K562 (cell line): ENCODE measurements at regions not wholly inside any gene's neighbourhood (a gene's known extent, or its start where the extent isn't known, plus 50 kb on each side); places are given as distances from the start of the nearest gene placed in this dataset.

ENCODE experiments used
- ATAC-seq: fragments of 200-7000 bp; cut with Tn5 transposase; 3 replicates; pipeline ENCODE4 v1.9.1; 2020; ENCODE audit warnings: moderate library complexity
- BruUV-seq: library from RNA; stranded (reverse); fragments of 400-500 nt; replicated peaks from 2 replicates; lab custom pipeline; 2021; lab: Mats Ljungman, UMichigan
- CTCF ChIA-PET: fragments of 300-600 bp; formaldehyde crosslinking; extraction: SDS; loops from one replicate; lab custom pipeline; 2021; ENCODE audit warnings: low intra/inter-chr PET ratio; lab: Yijun Ruan, JAX
- POLR2A ChIA-PET: fragments of 300-600, 350-650 bp; sonication (Branson Sonifier 250); formaldehyde crosslinking; extraction: SDS; loops from one replicate; lab custom pipeline; 2021; ENCODE audit warnings: antibody characterized with exemption, inconsistent platforms; lab: Yijun Ruan, JAX
- DNase-seq, 4 experiments: peaks; one replicate each; pipeline versions ENCODE4 v3.0.0 to v3.0.0-alpha.2; 2011 to 2018; ENCODE audit warnings: low spot score in 3 of 4, mixed read lengths in 3 of 4; ENCODE audit errors: extremely low read depth in 1 of 4
- FAIRE-seq: peaks from 2 replicates; lab custom pipeline; 2011; peaks lifted over from hg19 to GRCh38; lab: Jason Lieb, UNC
- H2AFZ ChIP-seq: 2 replicates; pipeline ENCODE4 v1.6.0; 2011; ENCODE audit warnings: low read depth, low read length, control low read depth, inconsistent platforms
- H3K27ac ChIP-seq: fragments of 200-600 bp; 3 replicates; pipeline ENCODE4 v1.8.0; 2011; ENCODE audit warnings: low read depth, mild to moderate bottlenecking, control low read depth, inconsistent platforms, low read length, moderate library complexity, mixed read lengths; ENCODE audit errors: extremely low read depth
- H3K27me3 ChIP-seq, 2 experiments: fragments of 300-600 bp in 1 of 2; 2 replicates in 1 of 2; 3 replicates in 1 of 2; pipeline versions ENCODE4 v1.6.0 to v1.8.0; 2011; ENCODE audit warnings: inconsistent platforms in 2 of 2, low read length in 2 of 2, mild to moderate bottlenecking in 1 of 2, mixed read lengths in 1 of 2, moderate library complexity in 1 of 2; ENCODE audit not compliant: control insufficient read depth in 2 of 2, insufficient read depth in 2 of 2
- H3K36me3 ChIP-seq: fragments of 300-600 bp; 3 replicates; pipeline ENCODE4 v1.8.0; 2011; ENCODE audit warnings: mild to moderate bottlenecking, low read length, inconsistent platforms; ENCODE audit not compliant: control insufficient read depth, insufficient read depth
- H3K4me1 ChIP-seq, 2 experiments: fragments of 200-600 bp in 1 of 2; replicated peaks in 1 of 2; 2 replicates in 1 of 2; 3 replicates in 1 of 2; pipeline versions ENCODE4 v1.5.1 to v1.8.0; 2011; ENCODE audit warnings: inconsistent platforms in 2 of 2, low read length in 2 of 2, mild to moderate bottlenecking in 1 of 2, mixed read lengths in 1 of 2, moderate library complexity in 1 of 2; ENCODE audit not compliant: control insufficient read depth in 2 of 2, insufficient read depth in 2 of 2
- H3K4me2 ChIP-seq: 2 replicates; pipeline ENCODE4 v1.6.1; 2011; ENCODE audit warnings: low read length, control low read depth, inconsistent platforms, mixed read lengths; ENCODE audit not compliant: insufficient read depth
- H3K4me3 ChIP-seq: fragments of 200-600 bp; sonication (generic), shearing (Covaris generic); 2 replicates; pipeline ENCODE4 v1.5.1; 2016; ENCODE audit warnings: control low read depth, inconsistent platforms
- H3K79me2 ChIP-seq: fragments of 200-600 bp; 3 replicates; pipeline ENCODE4 v1.8.0; 2011; ENCODE audit warnings: low read length, inconsistent platforms; ENCODE audit not compliant: control insufficient read depth, insufficient read depth
- H3K9ac ChIP-seq, 2 experiments: 2 replicates each; pipeline versions ENCODE4 v1.6.0 to v1.6.1; 2011; ENCODE audit warnings: low read depth in 2 of 2, low read length in 2 of 2, control low read depth in 1 of 2, inconsistent platforms in 1 of 2, mild to moderate bottlenecking in 1 of 2, mixed read lengths in 1 of 2; ENCODE audit not compliant: insufficient read depth in 1 of 2
- H3K9me1 ChIP-seq: one replicate; pipeline ENCODE4 v1.6.0; 2011; ENCODE audit warnings: inconsistent platforms, mild to moderate bottlenecking, low read length, moderate library complexity; ENCODE audit not compliant: control insufficient read depth, insufficient read depth
- H3K9me3 ChIP-seq: replicated peaks from 2 replicates; pipeline ENCODE4 v1.5.1; 2011; ENCODE audit warnings: low read depth, low read length, inconsistent platforms; ENCODE audit not compliant: control insufficient read depth, insufficient read depth
- H4K20me1 ChIP-seq: replicated peaks from 2 replicates; pipeline ENCODE4 v1.6.1; 2011; ENCODE audit warnings: low read length, inconsistent platforms, mixed read lengths; ENCODE audit not compliant: control insufficient read depth, insufficient read depth
- ARID3B ChIP-seq: fragments of 250-450 bp; sonication (Bioruptor Pico); IDR thresholded peaks from 2 replicates; pipeline ENCODE4 v1.4.0; 2020; ENCODE audit warnings: borderline replicate concordance
- ARNT ChIP-seq, 2 experiments: fragments of 450-650 bp; IDR thresholded peaks; 2 replicates each; pipeline ENCODE4 v1.6.1; 2016; ENCODE audit warnings: mild to moderate bottlenecking in 1 of 2
- CBFB ChIP-seq: sonication (generic); formaldehyde crosslinking; IDR thresholded peaks from 2 replicates; pipeline ENCODE4 v1.4.0; 2020; ENCODE audit warnings: mild to moderate bottlenecking, missing genetic modification reagents
- ELK1 ChIP-seq: sonication (generic); formaldehyde crosslinking; IDR thresholded peaks from 2 replicates; pipeline ENCODE4 v1.8.1; 2022; ENCODE audit warnings: missing genetic modification reagents
- MTA2 ChIP-seq: fragments of 450-650 bp; IDR thresholded peaks from 2 replicates; pipeline ENCODE4 v1.6.1; 2016; ENCODE audit warnings: low read depth
- RAD51 ChIP-seq: fragments of 450-650 bp; IDR thresholded peaks from 2 replicates; pipeline ENCODE4 v1.7.1; 2016; ENCODE audit warnings: low read depth, mild to moderate bottlenecking, borderline replicate concordance
- SOX6 ChIP-seq: fragments of 450-650 bp; IDR thresholded peaks from 2 replicates; pipeline ENCODE4 v1.6.1; 2014; ENCODE audit warnings: mild to moderate bottlenecking
- SRSF7 ChIP-seq: fragments of 200-400 bp; formaldehyde crosslinking; optimal IDR thresholded peaks from 2 replicates; pipeline ENCODE3; 2017; ENCODE audit warnings: mild to moderate bottlenecking, low read depth, low read length
- TBP ChIP-seq: optimal IDR thresholded peaks from 2 replicates; pipeline ENCODE3; 2011; ENCODE audit warnings: low read depth, low read length, improper control_type of control experiment
- TCF7 ChIP-seq: sonication (generic); IDR thresholded peaks from 2 replicates; pipeline ENCODE4 v1.6.1; 2016; ENCODE audit warnings: antibody characterized with exemption, borderline replicate concordance
- UBTF ChIP-seq, 2 experiments: IDR thresholded peaks; 2 replicates each; pipeline ENCODE4 v1.6.1; 2012; ENCODE audit warnings: improper control_type of control experiment in 2 of 2, low read depth in 2 of 2, low read length in 2 of 2, borderline replicate concordance in 1 of 2
- ZBTB43 ChIP-seq: sonication (generic); formaldehyde crosslinking; IDR thresholded peaks from 2 replicates; pipeline ENCODE4 v1.8.0; 2023; ENCODE audit warnings: mild to moderate bottlenecking, missing genetic modification reagents
- ZBTB8A ChIP-seq: fragments of 450-650 bp; IDR thresholded peaks from 2 replicates; pipeline ENCODE4 v1.6.1; 2018; ENCODE audit warnings: mild to moderate bottlenecking, moderate library complexity; ENCODE audit not compliant: partially characterized antibody
- ZFP36 ChIP-seq: fragments of 150-350 bp; IDR thresholded peaks from 2 replicates; pipeline ENCODE4 v1.6.1; 2018; ENCODE audit warnings: low read length, low read depth; ENCODE audit not compliant: partially characterized antibody
- ZNF583 ChIP-seq: fragments of 250-450 bp; sonication (Bioruptor Pico); IDR thresholded peaks from 2 replicates; pipeline ENCODE4 v1.4.0; 2020
- ZNF707 ChIP-seq: fragments of 250-450 bp; sonication (Bioruptor Pico); conservative IDR thresholded peaks from 2 replicates; pipeline ENCODE4 v1.8.0; 2022; ENCODE audit warnings: inconsistent platforms, mild to moderate bottlenecking, moderate library complexity
- WGBS: fragments of 100-300 bp; shearing (Covaris generic); methylation state at CpG from one replicate; pipeline ENCODE4 v1.1.6; 2016; ENCODE audit warnings: low coverage, mixed read lengths; ENCODE audit not compliant: insufficient coverage; ENCODE audit errors: missing lambda C conversion rate; 5-methylcytosine and 5-hydroxymethylcytosine counted together
- in situ Hi-C: fragments of 300-500 bp; cut with MboI; formaldehyde crosslinking; loops from 4 replicates; pipeline ENCODE4 v1.15.0; 2018; ENCODE audit warnings: inconsistent platforms, mixed read lengths
- intact Hi-C: fragments of 100-400 bp; cut with micrococcal nuclease; formaldehyde crosslinking; loops from 2 replicates; pipeline ENCODE4 v1.14.2; 2022

- TF ChIP-seq ARID3B (CRISPR knock-in tag) = no peak
- TF ChIP-seq RAD51 = no peak
- TF ChIP-seq SOX6 = no peak
- TF ChIP-seq ZBTB43 (CRISPR knock-in tag) = no peak
- TF ChIP-seq UBTF (IDR thresholded peaks at IDR 0.05; ENCODE audit: borderline replicate concordance in 1 of 2, low read depth in 2 of 2, low read length in 2 of 2) = no peak
- no peak for TF ChIP-seq ZFP36
- no peak for TF ChIP-seq SRSF7
- TF ChIP-seq ZNF707 (CRISPR knock-in tag) = no peak
- TF ChIP-seq ZBTB8A = no peak
- TF ChIP-seq ZNF583 (CRISPR knock-in tag) = no peak
- no peak for TF ChIP-seq TBP
- TF ChIP-seq TCF7 = no peak
- no peak for TF ChIP-seq ELK1 (CRISPR knock-in tag)
- TF ChIP-seq CBFB (CRISPR knock-in tag) = no peak
- no peak for TF ChIP-seq ARNT (IDR thresholded peaks at IDR 0.05)
- no peak for TF ChIP-seq MTA2
- no peak overlapping the region for H3K4me2 ChIP-seq
- 42% methylated on average over 4 of the region's 4 CpGs for WGBS
Measured at GRCh38 chr7:76126632-76127031, 75.1 kb upstream of the SRRM3 start.

More at GRCh38 chr7:76126632-76127031, 75.1 kb upstream of the SRRM3 start:
- no peak for ATAC-seq
- H3K9me1 ChIP-seq = no peaks in the 10 kb centered on the region
- no peaks in the 10 kb centered on the region for H3K79me2 ChIP-seq
- H3K9ac ChIP-seq = no peak overlapping the region
- no peaks in the 10 kb centered on the region for H4K20me1 ChIP-seq
- intact Hi-C loops = loop anchor here (5.0 kb wide), 1 partner anchor 259 kb away; no protein-coding TSS in a partner anchor
- FAIRE-seq = no peak
- in situ Hi-C loops = no loop called here
- no peak overlapping the region for H2AFZ ChIP-seq
- ChIA-PET POLR2A (interaction anchor here (1.1 kb wide), 1 partner anchor 12 kb away, joined by 3 read pairs; no protein-coding TSS in a partner anchor), CTCF (no interaction called here)
- H3K36me3 ChIP-seq = no peaks in the 10 kb centered on the region
- no peaks in the 10 kb centered on the region for H3K9me3 ChIP-seq
- DNase-seq = no peak
- H3K27ac ChIP-seq = no peak overlapping the region
- BruUV-seq = no TSS peak
- H3K27me3 ChIP-seq = no peaks in the 10 kb centered on the region; a peak in 1 of 5 replicates
- H3K4me1 ChIP-seq = no peaks in the 10 kb centered on the region; a peak in 1 of 5 replicates
- no peak overlapping the region for H3K4me3 ChIP-seq
